ENCODE measurements at regions not wholly inside any gene's neighbourhood (a gene's known extent, or its start where the extent isn't known, plus 50 kb on each side); places are given as distances from the start of the nearest gene placed in this dataset.
"Not testable (repeated sequence)": the region's sequence is repeated elsewhere in the genome, so short reads cannot be mapped to it uniquely, and the experiment has no call there.

DNA sequence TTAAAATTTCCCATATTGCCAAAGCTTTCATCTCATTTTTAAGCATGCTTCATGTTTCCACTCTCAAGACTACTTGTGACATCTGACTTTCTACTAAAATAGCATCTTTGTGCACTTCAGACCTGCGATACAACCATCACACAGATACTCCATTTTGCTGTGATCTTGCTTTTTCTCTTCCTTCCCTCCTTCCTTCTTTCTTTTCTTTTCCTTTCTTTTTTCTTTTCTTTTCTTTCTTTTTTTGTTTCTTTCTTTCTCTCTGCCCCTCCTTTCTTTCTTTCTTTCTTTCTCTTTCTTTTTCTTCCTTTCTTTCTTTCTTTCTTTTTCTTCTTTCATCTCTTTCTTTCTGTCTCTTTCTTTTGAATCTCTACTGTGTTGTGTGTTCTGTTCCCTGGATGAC is 194.0 kb upstream of the KCND2 start:
- no peaks in the 10 kb centered on the region for H3K9me3 ChIP-seq
- H3K4me3 ChIP-seq: no peak overlapping the region
- DNase-seq (ENCODE audit: low spot score in 2 of 2): no peak
- WGBS, 2 donors: 37 to 57% methylated on average over 1 of the region's 1 CpG
- H3K27ac ChIP-seq: no peak overlapping the region
- no peaks in the 10 kb centered on the region for H3K27me3 ChIP-seq
- H3K36me3 ChIP-seq: no peaks in the 10 kb centered on the region
- no peaks in the 10 kb centered on the region for H3K4me1 ChIP-seq
- TF ChIP-seq, protein P1, sequence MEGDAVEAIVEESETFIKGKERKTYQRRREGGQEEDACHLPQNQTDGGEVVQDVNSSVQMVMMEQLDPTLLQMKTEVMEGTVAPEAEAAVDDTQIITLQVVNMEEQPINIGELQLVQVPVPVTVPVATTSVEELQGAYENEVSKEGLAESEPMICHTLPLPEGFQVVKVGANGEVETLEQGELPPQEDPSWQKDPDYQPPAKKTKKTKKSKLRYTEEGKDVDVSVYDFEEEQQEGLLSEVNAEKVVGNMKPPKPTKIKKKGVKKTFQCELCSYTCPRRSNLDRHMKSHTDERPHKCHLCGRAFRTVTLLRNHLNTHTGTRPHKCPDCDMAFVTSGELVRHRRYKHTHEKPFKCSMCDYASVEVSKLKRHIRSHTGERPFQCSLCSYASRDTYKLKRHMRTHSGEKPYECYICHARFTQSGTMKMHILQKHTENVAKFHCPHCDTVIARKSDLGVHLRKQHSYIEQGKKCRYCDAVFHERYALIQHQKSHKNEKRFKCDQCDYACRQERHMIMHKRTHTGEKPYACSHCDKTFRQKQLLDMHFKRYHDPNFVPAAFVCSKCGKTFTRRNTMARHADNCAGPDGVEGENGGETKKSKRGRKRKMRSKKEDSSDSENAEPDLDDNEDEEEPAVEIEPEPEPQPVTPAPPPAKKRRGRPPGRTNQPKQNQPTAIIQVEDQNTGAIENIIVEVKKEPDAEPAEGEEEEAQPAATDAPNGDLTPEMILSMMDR (IDR thresholded peaks at IDR 0.05): no peak
- no peak for TF ChIP-seq POLR2A (IDR thresholded peaks at IDR 0.05)
- no peak for TF ChIP-seq EP300 (IDR thresholded peaks at IDR 0.05)

DNA sequence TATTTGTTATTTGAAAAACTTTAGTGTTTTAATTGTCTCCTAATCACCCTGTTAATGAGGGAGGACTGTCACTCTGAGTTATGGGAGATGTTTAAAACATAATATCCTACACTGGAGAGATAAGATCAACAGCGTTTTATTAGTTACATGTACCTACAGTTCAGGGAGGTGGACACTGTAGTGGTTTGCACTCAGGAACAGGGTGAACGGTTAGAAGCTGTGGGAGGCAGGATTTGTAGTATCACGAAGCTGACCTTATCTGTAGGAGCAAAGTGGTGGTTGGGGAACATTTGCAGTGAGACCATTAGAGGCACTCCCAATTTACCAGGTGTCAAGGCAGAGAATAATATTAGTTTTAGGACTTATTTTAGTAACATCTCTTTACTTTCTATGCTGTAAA is 193.3 kb upstream of the KCND2 start:
- Histone ChIP-seq H3K27ac (no peak overlapping the region), H3K36me3 (no peaks in the 10 kb centered on the region), H3K4me1 (no peaks in the 10 kb centered on the region), H3K9me3 (no peaks in the 10 kb centered on the region), H3K4me3 (no peak overlapping the region), H3K27me3 (no peaks in the 10 kb centered on the region)
- DNase-seq (ENCODE audit: low spot score in 2 of 2): no peak
- 42 to 60% methylated on average over 3 of the region's 3 CpGs for WGBS, 2 donors
- TF ChIP-seq POLR2A (IDR thresholded peaks at IDR 0.05) (no peak), EP300 (IDR thresholded peaks at IDR 0.05) (no peak)
- TF ChIP-seq, protein P1 (IDR thresholded peaks at IDR 0.05): no peak

GRCh38 chr7:120086468-120086867 is 186.5 kb upstream of the KCND2 start:
- not testable (repeated sequence) for H3K36me3 ChIP-seq; H3K4me1 ChIP-seq; H3K27ac ChIP-seq; DNase-seq (ENCODE audit: low spot score in 2 of 2); H3K27me3 ChIP-seq; H3K9me3 ChIP-seq; H3K4me3 ChIP-seq
- WGBS, 2 donors: 91 to 92% methylated on average over 16 of the region's 16 CpGs

DNA sequence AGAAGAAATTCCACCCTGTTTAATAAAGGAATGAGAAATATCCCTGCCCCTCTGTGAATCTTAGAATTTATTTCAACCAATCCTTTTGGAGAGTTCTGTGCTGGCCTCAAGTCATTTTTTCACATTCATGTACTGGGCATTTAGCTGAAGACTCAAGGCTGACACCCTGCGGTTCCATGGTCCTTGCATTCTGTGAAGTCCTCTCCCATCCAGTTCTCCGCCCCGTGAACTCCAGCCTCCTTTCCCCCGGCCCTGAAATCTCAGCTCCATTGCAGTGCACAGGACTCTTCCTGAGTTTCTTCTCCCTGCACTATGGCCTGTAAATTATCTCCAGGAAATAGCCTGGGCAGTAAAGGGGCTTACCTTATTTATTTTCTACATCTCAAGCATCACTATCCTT is 183.0 kb upstream of the KCND2 start:
- Histone ChIP-seq H3K27me3 (no peaks in the 10 kb centered on the region), H3K36me3 (no peaks in the 10 kb centered on the region), H3K4me1 (no peaks in the 10 kb centered on the region), H3K9me3 (no peaks in the 10 kb centered on the region), H3K4me3 (no peak overlapping the region), H3K27ac (no peak overlapping the region)
- 60 to 73% methylated on average over 4 of the region's 4 CpGs for WGBS, 2 donors
- TF ChIP-seq, protein P1 (IDR thresholded peaks at IDR 0.05): no peak
- TF ChIP-seq POLR2A (IDR thresholded peaks at IDR 0.05) (no peak), EP300 (IDR thresholded peaks at IDR 0.05) (no peak)
- DNase-seq (ENCODE audit: low spot score in 2 of 2): no peak

DNA sequence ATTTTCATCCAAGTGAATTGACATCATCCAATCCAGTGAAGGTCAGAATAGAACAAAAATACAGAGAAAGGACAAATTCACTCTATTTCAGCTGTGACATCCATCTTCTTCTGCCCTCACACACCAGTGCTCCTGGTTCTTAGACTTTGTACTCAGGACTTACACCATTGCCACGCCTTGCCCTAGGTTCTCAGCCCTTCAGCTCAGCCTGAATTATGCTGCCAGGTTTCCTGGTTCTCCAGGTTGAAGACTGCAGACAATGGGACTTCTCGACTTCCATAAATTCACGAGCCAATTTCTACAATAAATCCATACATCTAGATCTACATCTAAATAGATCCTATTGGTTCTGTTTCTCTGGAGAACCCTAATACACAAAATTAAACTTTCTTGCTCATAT is 181.2 kb upstream of the KCND2 start:
- H3K4me3 ChIP-seq: no peak overlapping the region
- H3K36me3 ChIP-seq: no peaks in the 10 kb centered on the region
- no peaks in the 10 kb centered on the region for H3K27me3 ChIP-seq
- no peak overlapping the region for H3K27ac ChIP-seq
- TF ChIP-seq POLR2A (IDR thresholded peaks at IDR 0.05): no peak
- no peak for TF ChIP-seq EP300 (IDR thresholded peaks at IDR 0.05)
- TF ChIP-seq, protein P1 (IDR thresholded peaks at IDR 0.05): no peak
- H3K4me1 ChIP-seq: no peaks in the 10 kb centered on the region
- no peak for DNase-seq (ENCODE audit: low spot score in 2 of 2)
- H3K9me3 ChIP-seq: no peaks in the 10 kb centered on the region
- 87 to 88% methylated on average over 3 of the region's 3 CpGs for WGBS, 2 donors

- TF ChIP-seq, protein P1 (IDR thresholded peaks at IDR 0.05): no peak
- no peak for TF ChIP-seq EP300 (IDR thresholded peaks at IDR 0.05)
- TF ChIP-seq POLR2A (IDR thresholded peaks at IDR 0.05): no peak
- Histone ChIP-seq H3K4me3 (no peak overlapping the region), H3K4me1 (no peaks in the 10 kb centered on the region), H3K27me3 (no peaks in the 10 kb centered on the region), H3K27ac (no peak overlapping the region), H3K9me3 (no peaks in the 10 kb centered on the region), H3K36me3 (no peaks in the 10 kb centered on the region)
- 65 to 72% methylated on average over 2 of the region's 2 CpGs for WGBS, 2 donors
- DNase-seq (ENCODE audit: low spot score in 2 of 2): no peak
Measured at GRCh38 chr7:120097020-120097419, 176.0 kb upstream of the KCND2 start.

Data from tibial nerve (tissue), 4 donors.